HEK293 (cell line): ENCODE measurements at regions not wholly inside any gene's neighbourhood (a gene's known extent, or its start where the extent isn't known, plus 50 kb on each side); places are given as distances from the start of the nearest gene placed in this dataset.
A peak's percentile ranks its signal among the peaks of the same experiment; 100 is the strongest.

Experiments
- BCL11B ChIP-seq: fragments of 450-650 bp; formaldehyde crosslinking; IDR thresholded peaks from 2 replicates; pipeline ENCODE4 v1.5.1; 2016; ENCODE audit warnings: low read depth, missing biosample characterization, missing genetic modification characterization
- GLI2 ChIP-seq: fragments of 450-650 bp; formaldehyde crosslinking; IDR thresholded peaks from 2 replicates; pipeline ENCODE4; 2017; ENCODE audit warnings: missing biosample characterization, missing genetic modification characterization, low read depth, borderline replicate concordance
- GLIS2 ChIP-seq: fragments of 450-650 bp; formaldehyde crosslinking; IDR thresholded peaks from 2 replicates; pipeline ENCODE4 v1.5.1; 2016; ENCODE audit warnings: missing biosample characterization, missing genetic modification characterization
- HOXA7 ChIP-seq: sonication (generic); formaldehyde crosslinking; IDR thresholded peaks from 2 replicates; pipeline ENCODE4 v1.8.1; 2022; ENCODE audit warnings: missing genetic modification reagents, borderline replicate concordance
- KLF10 ChIP-seq: fragments of 450-650 bp; IDR thresholded peaks from 2 replicates; pipeline ENCODE4 v1.5.1; 2018; ENCODE audit warnings: missing biosample characterization, mild to moderate bottlenecking, missing genetic modification characterization
- PRDM1 ChIP-seq: fragments of 450-650 bp; formaldehyde crosslinking; IDR thresholded peaks from 2 replicates; pipeline ENCODE4; 2016; ENCODE audit warnings: missing biosample characterization, missing genetic modification characterization
- SETDB1 ChIP-seq: IDR thresholded peaks from one replicate; pipeline ENCODE4 v1.6.1; 2017; ENCODE audit warnings: mild to moderate bottlenecking, low read length, moderate library complexity, mixed read lengths; ENCODE audit not compliant: insufficient read length
- TRIM28 ChIP-seq: IDR thresholded peaks from 2 replicates; pipeline ENCODE4 v1.6.1; 2011; ENCODE audit warnings: low read length, control low read depth, borderline replicate concordance
- YY1 ChIP-seq: fragments of 450-650 bp; formaldehyde crosslinking; IDR thresholded peaks from 2 replicates; pipeline ENCODE4 v1.5.1; 2018; ENCODE audit warnings: missing biosample characterization, missing genetic modification characterization
- ZNF157 ChIP-seq: fragments of 450-650 bp; formaldehyde crosslinking; IDR thresholded peaks from 2 replicates; pipeline ENCODE4 v1.5.1; 2016; ENCODE audit warnings: missing biosample characterization, missing genetic modification characterization
- ZNF174 ChIP-seq: fragments of 450-650 bp; formaldehyde crosslinking; IDR thresholded peaks from 2 replicates; pipeline ENCODE4 v1.5.0; 2017; ENCODE audit warnings: missing biosample characterization, mild to moderate bottlenecking, missing genetic modification characterization
- ZNF214 ChIP-seq: fragments of 450-650 bp; formaldehyde crosslinking; IDR thresholded peaks from 2 replicates; pipeline ENCODE4 v1.5.1; 2017; ENCODE audit warnings: missing biosample characterization, mild to moderate bottlenecking, missing genetic modification characterization, borderline replicate concordance
- ZNF274 ChIP-seq, 2 experiments: fragments of 200-500 bp in 1 of 2; fragments of 450-650 bp in 1 of 2; sonication (Bioruptor generic) in 1 of 2; formaldehyde crosslinking in 1 of 2; IDR thresholded peaks; 2 replicates each; pipeline versions ENCODE4 v1.5.1 to v1.6.1; 2014 to 2016; ENCODE audit warnings: borderline replicate concordance in 1 of 2, inconsistent platforms in 1 of 2, low read length in 1 of 2, missing biosample characterization in 1 of 2, missing genetic modification characterization in 1 of 2
- ZNF335 ChIP-seq: fragments of 450-650 bp; formaldehyde crosslinking; conservative IDR thresholded peaks from 2 replicates; pipeline ENCODE4 v1.5.1; 2016; ENCODE audit warnings: missing biosample characterization, missing genetic modification characterization
- ZNF341 ChIP-seq: fragments of 450-650 bp; formaldehyde crosslinking; IDR thresholded peaks from 2 replicates; pipeline ENCODE4; 2016; ENCODE audit warnings: low read depth, missing biosample characterization, missing genetic modification characterization
- ZNF37A ChIP-seq: fragments of 450-650 bp; IDR thresholded peaks from 2 replicates; pipeline ENCODE4 v1.5.1; 2018; ENCODE audit warnings: missing biosample characterization, missing genetic modification characterization
- ZNF394 ChIP-seq: fragments of 450-650 bp; formaldehyde crosslinking; IDR thresholded peaks from 2 replicates; pipeline ENCODE4 v1.5.1; 2016; ENCODE audit warnings: missing biosample characterization, missing genetic modification characterization, mild to moderate bottlenecking, moderate library complexity, borderline replicate concordance
- ZNF501 ChIP-seq: fragments of 450-650 bp; formaldehyde crosslinking; IDR thresholded peaks from 2 replicates; pipeline ENCODE4 v1.5.1; 2016; ENCODE audit warnings: missing biosample characterization, missing genetic modification characterization
- ZNF544 ChIP-seq: fragments of 450-650 bp; formaldehyde crosslinking; IDR thresholded peaks from 2 replicates; pipeline ENCODE4 v1.5.0; 2017; ENCODE audit warnings: missing biosample characterization, missing genetic modification characterization
- ZNF610 ChIP-seq: fragments of 450-650 bp; formaldehyde crosslinking; IDR thresholded peaks from 2 replicates; pipeline ENCODE4 v1.5.1; 2016; ENCODE audit warnings: missing biosample characterization, missing genetic modification characterization, borderline replicate concordance
- ZNF629 ChIP-seq: fragments of 450-650 bp; formaldehyde crosslinking; IDR thresholded peaks from 2 replicates; pipeline ENCODE4 v1.5.1; 2017; ENCODE audit warnings: missing biosample characterization, missing genetic modification characterization
- ZNF654 ChIP-seq: fragments of 450-650 bp; formaldehyde crosslinking; IDR thresholded peaks from 2 replicates; pipeline ENCODE4 v1.5.1; 2016; ENCODE audit warnings: low read depth, missing biosample characterization, missing genetic modification characterization
- ZNF777 ChIP-seq: fragments of 450-650 bp; formaldehyde crosslinking; IDR thresholded peaks from 2 replicates; pipeline ENCODE4 v1.5.1; 2017; ENCODE audit warnings: missing biosample characterization, missing genetic modification characterization, borderline replicate concordance
- ZXDB ChIP-seq: fragments of 450-650 bp; formaldehyde crosslinking; IDR thresholded peaks from 2 replicates; pipeline ENCODE4 v1.5.1; 2016; ENCODE audit warnings: missing biosample characterization, missing genetic modification characterization
- TF ChIP-seq, protein P1 (sequence below): fragments of 450-650 bp; formaldehyde crosslinking; IDR thresholded peaks from 2 replicates; pipeline ENCODE4 v1.5.1; 2016; ENCODE audit warnings: missing biosample characterization, missing genetic modification characterization, low read depth
- TF ChIP-seq, protein P2 (sequence below): fragments of 450-650 bp; formaldehyde crosslinking; IDR thresholded peaks from 2 replicates; pipeline ENCODE4 v1.5.1; 2016; ENCODE audit warnings: missing biosample characterization, missing genetic modification characterization
- TF ChIP-seq, protein P3 (sequence below): fragments of 450-650 bp; formaldehyde crosslinking; IDR thresholded peaks from 2 replicates; pipeline ENCODE4 v1.5.1; 2016; ENCODE audit warnings: missing biosample characterization, missing genetic modification characterization
- TF ChIP-seq, protein P4 (sequence below): fragments of 450-650 bp; formaldehyde crosslinking; IDR thresholded peaks from 2 replicates; pipeline ENCODE4 v1.5.1; 2016; ENCODE audit warnings: missing biosample characterization, missing genetic modification characterization
- TF ChIP-seq, protein P5 (sequence below): fragments of 450-650 bp; formaldehyde crosslinking; IDR thresholded peaks from 2 replicates; pipeline ENCODE4 v1.5.1; 2016; ENCODE audit warnings: missing biosample characterization, missing genetic modification characterization
- TF ChIP-seq, protein P6 (sequence below): fragments of 450-650 bp; formaldehyde crosslinking; IDR thresholded peaks from 2 replicates; pipeline ENCODE4 v1.5.1; 2016; ENCODE audit warnings: missing biosample characterization, missing genetic modification characterization

DNA sequence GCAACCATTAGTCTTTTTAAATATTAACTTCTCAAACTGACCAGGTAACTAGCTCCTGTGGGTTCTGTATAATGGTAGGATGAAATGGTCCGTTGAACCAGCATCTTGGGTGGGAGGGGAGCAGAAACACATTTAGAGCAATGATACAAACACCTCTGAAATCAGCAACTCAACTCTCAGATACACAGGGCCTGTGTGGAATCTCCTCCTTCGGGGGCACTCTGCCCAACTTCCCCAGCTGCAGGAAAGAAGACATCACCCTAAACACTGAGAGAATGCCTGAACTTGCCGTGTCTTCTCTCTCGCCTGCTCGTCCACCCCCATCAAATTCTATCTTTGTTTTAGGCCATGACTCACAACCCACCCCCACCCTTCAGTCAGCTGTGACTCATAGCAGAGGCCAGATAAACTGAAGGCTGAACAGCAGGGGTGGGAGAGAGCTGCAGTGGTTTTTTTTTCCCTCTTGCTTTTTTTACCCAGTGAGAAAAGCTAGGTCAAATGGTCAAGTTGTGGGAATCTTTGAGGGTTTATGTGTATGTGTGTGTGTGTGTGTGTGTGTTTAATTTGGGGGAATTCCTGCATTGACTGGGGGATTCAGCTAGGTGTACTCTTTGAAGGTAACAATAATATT, 593.4 kb upstream of the JAG1 start (continued):
- TF ChIP-seq, protein P1, sequence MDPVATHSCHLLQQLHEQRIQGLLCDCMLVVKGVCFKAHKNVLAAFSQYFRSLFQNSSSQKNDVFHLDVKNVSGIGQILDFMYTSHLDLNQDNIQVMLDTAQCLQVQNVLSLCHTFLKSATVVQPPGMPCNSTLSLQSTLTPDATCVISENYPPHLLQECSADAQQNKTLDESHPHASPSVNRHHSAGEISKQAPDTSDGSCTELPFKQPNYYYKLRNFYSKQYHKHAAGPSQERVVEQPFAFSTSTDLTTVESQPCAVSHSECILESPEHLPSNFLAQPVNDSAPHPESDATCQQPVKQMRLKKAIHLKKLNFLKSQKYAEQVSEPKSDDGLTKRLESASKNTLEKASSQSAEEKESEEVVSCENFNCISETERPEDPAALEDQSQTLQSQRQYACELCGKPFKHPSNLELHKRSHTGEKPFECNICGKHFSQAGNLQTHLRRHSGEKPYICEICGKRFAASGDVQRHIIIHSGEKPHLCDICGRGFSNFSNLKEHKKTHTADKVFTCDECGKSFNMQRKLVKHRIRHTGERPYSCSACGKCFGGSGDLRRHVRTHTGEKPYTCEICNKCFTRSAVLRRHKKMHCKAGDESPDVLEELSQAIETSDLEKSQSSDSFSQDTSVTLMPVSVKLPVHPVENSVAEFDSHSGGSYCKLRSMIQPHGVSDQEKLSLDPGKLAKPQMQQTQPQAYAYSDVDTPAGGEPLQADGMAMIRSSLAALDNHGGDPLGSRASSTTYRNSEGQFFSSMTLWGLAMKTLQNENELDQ (tag by site-specific recombination), result no peak
- peak; percentile 86 for TF ChIP-seq ZXDB (tag by site-specific recombination)
- TF ChIP-seq, protein P2, sequence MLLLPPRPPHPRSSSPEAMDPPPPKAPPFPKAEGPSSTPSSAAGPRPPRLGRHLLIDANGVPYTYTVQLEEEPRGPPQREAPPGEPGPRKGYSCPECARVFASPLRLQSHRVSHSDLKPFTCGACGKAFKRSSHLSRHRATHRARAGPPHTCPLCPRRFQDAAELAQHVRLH (tag by site-specific recombination), result no peak
- TF ChIP-seq, protein P3, sequence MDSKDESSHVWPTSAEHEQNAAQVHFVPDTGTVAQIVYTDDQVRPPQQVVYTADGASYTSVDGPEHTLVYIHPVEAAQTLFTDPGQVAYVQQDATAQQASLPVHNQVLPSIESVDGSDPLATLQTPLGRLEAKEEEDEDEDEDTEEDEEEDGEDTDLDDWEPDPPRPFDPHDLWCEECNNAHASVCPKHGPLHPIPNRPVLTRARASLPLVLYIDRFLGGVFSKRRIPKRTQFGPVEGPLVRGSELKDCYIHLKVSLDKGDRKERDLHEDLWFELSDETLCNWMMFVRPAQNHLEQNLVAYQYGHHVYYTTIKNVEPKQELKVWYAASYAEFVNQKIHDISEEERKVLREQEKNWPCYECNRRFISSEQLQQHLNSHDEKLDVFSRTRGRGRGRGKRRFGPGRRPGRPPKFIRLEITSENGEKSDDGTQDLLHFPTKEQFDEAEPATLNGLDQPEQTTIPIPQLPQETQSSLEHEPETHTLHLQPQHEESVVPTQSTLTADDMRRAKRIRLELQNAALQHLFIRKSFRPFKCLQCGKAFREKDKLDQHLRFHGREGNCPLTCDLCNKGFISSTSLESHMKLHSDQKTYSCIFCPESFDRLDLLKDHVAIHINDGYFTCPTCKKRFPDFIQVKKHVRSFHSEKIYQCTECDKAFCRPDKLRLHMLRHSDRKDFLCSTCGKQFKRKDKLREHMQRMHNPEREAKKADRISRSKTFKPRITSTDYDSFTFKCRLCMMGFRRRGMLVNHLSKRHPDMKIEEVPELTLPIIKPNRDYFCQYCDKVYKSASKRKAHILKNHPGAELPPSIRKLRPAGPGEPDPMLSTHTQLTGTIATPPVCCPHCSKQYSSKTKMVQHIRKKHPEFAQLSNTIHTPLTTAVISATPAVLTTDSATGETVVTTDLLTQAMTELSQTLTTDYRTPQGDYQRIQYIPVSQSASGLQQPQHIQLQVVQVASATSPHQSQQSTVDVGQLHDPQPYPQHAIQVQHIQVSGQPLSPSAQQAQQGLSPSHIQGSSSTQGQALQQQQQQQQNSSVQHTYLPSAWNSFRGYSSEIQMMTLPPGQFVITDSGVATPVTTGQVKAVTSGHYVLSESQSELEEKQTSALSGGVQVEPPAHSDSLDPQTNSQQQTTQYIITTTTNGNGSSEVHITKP (tag by site-specific recombination), result peak; percentile 99
- TF ChIP-seq, protein P4, sequence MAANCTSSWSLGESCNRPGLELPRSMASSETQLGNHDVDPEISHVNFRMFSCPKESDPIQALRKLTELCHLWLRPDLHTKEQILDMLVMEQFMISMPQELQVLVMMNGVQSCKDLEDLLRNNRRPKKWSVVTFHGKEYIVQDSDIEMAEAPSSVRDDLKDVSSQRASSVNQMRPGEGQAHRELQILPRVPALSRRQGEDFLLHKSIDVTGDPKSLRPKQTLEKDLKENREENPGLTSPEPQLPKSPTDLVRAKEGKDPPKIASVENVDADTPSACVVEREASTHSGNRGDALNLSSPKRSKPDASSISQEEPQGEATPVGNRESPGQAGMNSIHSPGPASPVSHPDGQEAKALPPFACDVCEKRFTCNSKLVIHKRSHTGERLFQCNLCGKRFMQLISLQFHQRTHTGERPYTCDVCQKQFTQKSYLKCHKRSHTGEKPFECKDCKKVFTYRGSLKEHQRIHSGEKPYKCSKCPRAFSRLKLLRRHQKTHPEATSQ (tag by site-specific recombination), result no peak
- TF ChIP-seq ZNF37A, result no peak
- no peak for TF ChIP-seq ZNF157 (tag by site-specific recombination)
- TF ChIP-seq BCL11B, result no peak
- no peak for TF ChIP-seq ZNF610 (tag by site-specific recombination)
- TF ChIP-seq GLIS2 (tag by site-specific recombination), result 0 out of 2 replicates have a peak, but pooled peaks have one; percentile 25
- no peak for TF ChIP-seq ZNF654 (tag by site-specific recombination)
- TF ChIP-seq ZNF214 (tag by site-specific recombination), result no peak
- no peak for TF ChIP-seq YY1 (tag by site-specific recombination)
- no peak for TF ChIP-seq ZNF174 (tag by site-specific recombination)
- no peak for TF ChIP-seq ZNF335 (tag by site-specific recombination)
- peak; percentile 81 for TF ChIP-seq PRDM1 (tag by site-specific recombination)
- TF ChIP-seq TRIM28, result peak; percentile 77
- TF ChIP-seq ZNF274 (IDR thresholded peaks at IDR 0.05; ENCODE audit: low read length), result no peak
- no peak for TF ChIP-seq ZNF274 (tag by site-specific recombination; IDR thresholded peaks at IDR 0.05; ENCODE audit: borderline replicate concordance)
- TF ChIP-seq ZNF629 (tag by site-specific recombination), result peak; percentile 72
- no peak for TF ChIP-seq GLI2 (tag by site-specific recombination)
- TF ChIP-seq, protein P5, sequence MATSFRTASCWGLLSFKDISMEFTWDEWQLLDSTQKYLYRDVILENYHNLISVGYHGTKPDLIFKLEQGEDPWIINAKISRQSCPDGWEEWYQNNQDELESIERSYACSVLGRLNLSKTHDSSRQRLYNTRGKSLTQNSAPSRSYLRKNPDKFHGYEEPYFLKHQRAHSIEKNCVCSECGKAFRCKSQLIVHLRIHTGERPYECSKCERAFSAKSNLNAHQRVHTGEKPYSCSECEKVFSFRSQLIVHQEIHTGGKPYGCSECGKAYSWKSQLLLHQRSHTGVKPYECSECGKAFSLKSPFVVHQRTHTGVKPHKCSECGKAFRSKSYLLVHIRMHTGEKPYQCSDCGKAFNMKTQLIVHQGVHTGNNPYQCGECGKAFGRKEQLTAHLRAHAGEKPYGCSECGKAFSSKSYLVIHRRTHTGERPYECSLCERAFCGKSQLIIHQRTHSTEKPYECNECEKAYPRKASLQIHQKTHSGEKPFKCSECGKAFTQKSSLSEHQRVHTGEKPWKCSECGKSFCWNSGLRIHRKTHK (tag by site-specific recombination), result 0 out of 2 replicates have a peak, but pooled peaks have one; percentile 14
- TF ChIP-seq SETDB1, result no peak
- TF ChIP-seq, protein P6, sequence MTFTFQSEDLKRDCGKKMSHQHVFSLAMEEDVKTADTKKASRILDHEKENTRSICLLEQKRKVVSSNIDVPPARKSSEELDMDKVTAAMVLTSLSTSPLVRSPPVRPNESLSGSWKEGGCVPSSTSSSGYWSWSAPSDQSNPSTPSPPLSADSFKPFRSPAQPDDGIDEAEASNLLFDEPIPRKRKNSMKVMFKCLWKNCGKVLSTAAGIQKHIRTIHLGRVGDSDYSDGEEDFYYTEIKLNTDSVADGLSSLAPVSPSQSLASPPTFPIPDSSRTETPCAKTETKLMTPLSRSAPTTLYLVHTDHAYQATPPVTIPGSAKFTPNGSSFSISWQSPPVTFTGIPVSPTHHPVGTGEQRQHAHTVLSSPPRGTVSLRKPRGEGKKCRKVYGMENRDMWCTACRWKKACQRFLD (tag by site-specific recombination), result no peak
- no peak for TF ChIP-seq ZNF501 (tag by site-specific recombination)
- no peak for TF ChIP-seq KLF10 (tag by site-specific recombination)
- TF ChIP-seq HOXA7 (CRISPR knock-in tag), result no peak
- TF ChIP-seq ZNF544 (tag by site-specific recombination), result no peak
- TF ChIP-seq ZNF394 (tag by site-specific recombination), result no peak
- TF ChIP-seq ZNF341 (tag by site-specific recombination), result no peak
- no peak for TF ChIP-seq ZNF777
